K562 (cell line): ENCODE measurements at regions not wholly inside any gene's neighbourhood (a gene's known extent, or its start where the extent isn't known, plus 50 kb on each side); places are given as distances from the start of the nearest gene placed in this dataset.

Experiments used
- ATAC-seq: fragments of 200-7000 bp; cut with Tn5 transposase; 3 replicates; pipeline ENCODE4 v1.9.1; 2020; ENCODE audit warnings: moderate library complexity
- BruUV-seq: library from RNA; stranded (reverse); fragments of 400-500 nt; replicated peaks from 2 replicates; lab custom pipeline; 2021; lab: Mats Ljungman, UMichigan
- CTCF ChIA-PET: fragments of 300-600 bp; formaldehyde crosslinking; extraction: SDS; loops from one replicate; lab custom pipeline; 2021; ENCODE audit warnings: low intra/inter-chr PET ratio; lab: Yijun Ruan, JAX
- POLR2A ChIA-PET: fragments of 300-600, 350-650 bp; sonication (Branson Sonifier 250); formaldehyde crosslinking; extraction: SDS; loops from one replicate; lab custom pipeline; 2021; ENCODE audit warnings: antibody characterized with exemption, inconsistent platforms; lab: Yijun Ruan, JAX
- DNase-seq, 4 experiments: peaks; one replicate each; pipeline versions ENCODE4 v3.0.0 to v3.0.0-alpha.2; 2011 to 2018; ENCODE audit warnings: low spot score in 3 of 4, mixed read lengths in 3 of 4; ENCODE audit errors: extremely low read depth in 1 of 4
- FAIRE-seq: peaks from 2 replicates; lab custom pipeline; 2011; peaks lifted over from hg19 to GRCh38; lab: Jason Lieb, UNC
- H2AFZ ChIP-seq: 2 replicates; pipeline ENCODE4 v1.6.0; 2011; ENCODE audit warnings: low read depth, low read length, control low read depth, inconsistent platforms
- H3K27ac ChIP-seq: fragments of 200-600 bp; 3 replicates; pipeline ENCODE4 v1.8.0; 2011; ENCODE audit warnings: low read depth, mild to moderate bottlenecking, control low read depth, inconsistent platforms, low read length, moderate library complexity, mixed read lengths; ENCODE audit errors: extremely low read depth
- H3K27me3 ChIP-seq, 2 experiments: fragments of 300-600 bp in 1 of 2; 2 replicates in 1 of 2; 3 replicates in 1 of 2; pipeline versions ENCODE4 v1.6.0 to v1.8.0; 2011; ENCODE audit warnings: inconsistent platforms in 2 of 2, low read length in 2 of 2, mild to moderate bottlenecking in 1 of 2, mixed read lengths in 1 of 2, moderate library complexity in 1 of 2; ENCODE audit not compliant: control insufficient read depth in 2 of 2, insufficient read depth in 2 of 2
- H3K36me3 ChIP-seq: fragments of 300-600 bp; 3 replicates; pipeline ENCODE4 v1.8.0; 2011; ENCODE audit warnings: mild to moderate bottlenecking, low read length, inconsistent platforms; ENCODE audit not compliant: control insufficient read depth, insufficient read depth
- H3K4me1 ChIP-seq, 2 experiments: fragments of 200-600 bp in 1 of 2; replicated peaks in 1 of 2; 2 replicates in 1 of 2; 3 replicates in 1 of 2; pipeline versions ENCODE4 v1.5.1 to v1.8.0; 2011; ENCODE audit warnings: inconsistent platforms in 2 of 2, low read length in 2 of 2, mild to moderate bottlenecking in 1 of 2, mixed read lengths in 1 of 2, moderate library complexity in 1 of 2; ENCODE audit not compliant: control insufficient read depth in 2 of 2, insufficient read depth in 2 of 2
- H3K4me2 ChIP-seq: 2 replicates; pipeline ENCODE4 v1.6.1; 2011; ENCODE audit warnings: low read length, control low read depth, inconsistent platforms, mixed read lengths; ENCODE audit not compliant: insufficient read depth
- H3K4me3 ChIP-seq: fragments of 200-600 bp; sonication (generic), shearing (Covaris generic); 2 replicates; pipeline ENCODE4 v1.5.1; 2016; ENCODE audit warnings: control low read depth, inconsistent platforms
- H3K79me2 ChIP-seq: fragments of 200-600 bp; 3 replicates; pipeline ENCODE4 v1.8.0; 2011; ENCODE audit warnings: low read length, inconsistent platforms; ENCODE audit not compliant: control insufficient read depth, insufficient read depth
- H3K9ac ChIP-seq, 2 experiments: 2 replicates each; pipeline versions ENCODE4 v1.6.0 to v1.6.1; 2011; ENCODE audit warnings: low read depth in 2 of 2, low read length in 2 of 2, control low read depth in 1 of 2, inconsistent platforms in 1 of 2, mild to moderate bottlenecking in 1 of 2, mixed read lengths in 1 of 2; ENCODE audit not compliant: insufficient read depth in 1 of 2
- H3K9me1 ChIP-seq: one replicate; pipeline ENCODE4 v1.6.0; 2011; ENCODE audit warnings: inconsistent platforms, mild to moderate bottlenecking, low read length, moderate library complexity; ENCODE audit not compliant: control insufficient read depth, insufficient read depth
- H3K9me3 ChIP-seq: replicated peaks from 2 replicates; pipeline ENCODE4 v1.5.1; 2011; ENCODE audit warnings: low read depth, low read length, inconsistent platforms; ENCODE audit not compliant: control insufficient read depth, insufficient read depth
- H4K20me1 ChIP-seq: replicated peaks from 2 replicates; pipeline ENCODE4 v1.6.1; 2011; ENCODE audit warnings: low read length, inconsistent platforms, mixed read lengths; ENCODE audit not compliant: control insufficient read depth, insufficient read depth
- ARHGAP35 ChIP-seq: fragments of 450-650 bp; IDR thresholded peaks from 2 replicates; pipeline ENCODE4 v1.6.1; 2018; ENCODE audit not compliant: partially characterized antibody
- BCOR ChIP-seq: fragments of 450-650 bp; IDR thresholded peaks from 2 replicates; pipeline ENCODE4 v1.6.1; 2016
- GTF3C2 ChIP-seq: IDR thresholded peaks from 3 replicates; pipeline ENCODE4 v1.6.1; 2011; ENCODE audit warnings: borderline replicate concordance, mild to moderate bottlenecking, moderate library complexity; ENCODE audit not compliant: insufficient read length; ENCODE audit errors: extremely low read depth
- ILF3 ChIP-seq: fragments of 450-650 bp; IDR thresholded peaks from 2 replicates; pipeline ENCODE4 v1.6.1; 2018; ENCODE audit warnings: antibody characterized with exemption, mild to moderate bottlenecking, moderate library complexity, borderline replicate concordance
- IRF2 ChIP-seq: sonication (generic); formaldehyde crosslinking; IDR thresholded peaks from 2 replicates; pipeline ENCODE4 v1.8.1; 2022; ENCODE audit warnings: mild to moderate bottlenecking, missing genetic modification reagents
- MED1 ChIP-seq: sonication (generic); formaldehyde crosslinking; IDR thresholded peaks from 2 replicates; pipeline ENCODE4 v1.8.1; 2023; ENCODE audit warnings: missing genetic modification reagents, borderline replicate concordance
- MXI1 ChIP-seq: IDR thresholded peaks from 2 replicates; pipeline ENCODE4 v1.6.1; 2011; ENCODE audit warnings: low read depth, mild to moderate bottlenecking, improper control_type of control experiment, low read length
- RAD21 ChIP-seq, 2 experiments: fragments of 250-450 bp in 1 of 2; fragments of 450-650 bp in 1 of 2; sonication (Bioruptor Pico) in 1 of 2; formaldehyde crosslinking in 1 of 2; IDR thresholded peaks in 1 of 2; conservative IDR thresholded peaks in 1 of 2; 2 replicates each; pipeline versions ENCODE4 v1.4.0 to v1.8.0; 2020 to 2022; ENCODE audit warnings: mild to moderate bottlenecking in 2 of 2, moderate library complexity in 1 of 2
- RAD51 ChIP-seq: fragments of 450-650 bp; IDR thresholded peaks from 2 replicates; pipeline ENCODE4 v1.7.1; 2016; ENCODE audit warnings: low read depth, mild to moderate bottlenecking, borderline replicate concordance
- RBM39 ChIP-seq: fragments of 200-400 bp; formaldehyde crosslinking; optimal IDR thresholded peaks from 2 replicates; pipeline ENCODE3; 2018; ENCODE audit warnings: low read depth, low read length
- RFX7 ChIP-seq: fragments of 250-450 bp; sonication (Bioruptor Pico); IDR thresholded peaks from 2 replicates; pipeline ENCODE4 v1.5.1; 2021; ENCODE audit warnings: mild to moderate bottlenecking
- SMC3 ChIP-seq: conservative IDR thresholded peaks from 2 replicates; pipeline ENCODE4 v1.6.1; 2011; ENCODE audit warnings: low read depth, low read length, improper control_type of control experiment; ENCODE audit not compliant: insufficient read depth
- U2AF2 ChIP-seq: fragments of 200-400 bp; formaldehyde crosslinking; optimal IDR thresholded peaks from 2 replicates; pipeline ENCODE3; 2017; ENCODE audit warnings: low read depth, mild to moderate bottlenecking, low read length
- ZZZ3 ChIP-seq: fragments of 450-650 bp; IDR thresholded peaks from 2 replicates; pipeline ENCODE4 v1.6.1; 2016; ENCODE audit warnings: antibody characterized with exemption, mild to moderate bottlenecking, moderate library complexity
- WGBS: fragments of 100-300 bp; shearing (Covaris generic); methylation state at CpG from one replicate; pipeline ENCODE4 v1.1.6; 2016; ENCODE audit warnings: low coverage, mixed read lengths; ENCODE audit not compliant: insufficient coverage; ENCODE audit errors: missing lambda C conversion rate; 5-methylcytosine and 5-hydroxymethylcytosine counted together
- in situ Hi-C: fragments of 300-500 bp; cut with MboI; formaldehyde crosslinking; loops from 4 replicates; pipeline ENCODE4 v1.15.0; 2018; ENCODE audit warnings: inconsistent platforms, mixed read lengths
- intact Hi-C: fragments of 100-400 bp; cut with micrococcal nuclease; formaldehyde crosslinking; loops from 2 replicates; pipeline ENCODE4 v1.14.2; 2022
- TF ChIP-seq, protein P1 (sequence below), 2 experiments: IDR thresholded peaks; 2 replicates each; pipeline ENCODE4 v1.6.1; 2012; ENCODE audit warnings: improper control_type of control experiment in 2 of 2, low read depth in 2 of 2, low read length in 2 of 2, borderline replicate concordance in 1 of 2

- CTCF ChIA-PET = interaction anchor here (1.2 kb wide), 2 partner anchors 241 to 586 kb away, joined by 3 to 5 read pairs; no protein-coding TSS in a partner anchor
- ATAC-seq = peak; percentile 71; the same call in 2 of the 3 replicates
- intact Hi-C loops = no loop called here
- TF ChIP-seq RAD21 (CRISPR knock-in tag; conservative IDR thresholded peaks at IDR 0.05 in 1 of 2, IDR thresholded peaks at IDR 0.05 in 1 of 2) (0 out of 4 replicates have a peak, but pooled peaks of 1 of the 2 experiments have one; percentile 5), U2AF2 (no peak), SMC3 (no peak), ARHGAP35 (no peak), GTF3C2 (no peak), ZZZ3 (no peak), IRF2 (CRISPR knock-in tag) (no peak), BCOR (no peak), MED1 (CRISPR knock-in tag) (no peak), RAD51 (no peak), MXI1 (no peak), ILF3 (no peak), RFX7 (no peak), RBM39 (no peak)
- TF ChIP-seq, protein P1, sequence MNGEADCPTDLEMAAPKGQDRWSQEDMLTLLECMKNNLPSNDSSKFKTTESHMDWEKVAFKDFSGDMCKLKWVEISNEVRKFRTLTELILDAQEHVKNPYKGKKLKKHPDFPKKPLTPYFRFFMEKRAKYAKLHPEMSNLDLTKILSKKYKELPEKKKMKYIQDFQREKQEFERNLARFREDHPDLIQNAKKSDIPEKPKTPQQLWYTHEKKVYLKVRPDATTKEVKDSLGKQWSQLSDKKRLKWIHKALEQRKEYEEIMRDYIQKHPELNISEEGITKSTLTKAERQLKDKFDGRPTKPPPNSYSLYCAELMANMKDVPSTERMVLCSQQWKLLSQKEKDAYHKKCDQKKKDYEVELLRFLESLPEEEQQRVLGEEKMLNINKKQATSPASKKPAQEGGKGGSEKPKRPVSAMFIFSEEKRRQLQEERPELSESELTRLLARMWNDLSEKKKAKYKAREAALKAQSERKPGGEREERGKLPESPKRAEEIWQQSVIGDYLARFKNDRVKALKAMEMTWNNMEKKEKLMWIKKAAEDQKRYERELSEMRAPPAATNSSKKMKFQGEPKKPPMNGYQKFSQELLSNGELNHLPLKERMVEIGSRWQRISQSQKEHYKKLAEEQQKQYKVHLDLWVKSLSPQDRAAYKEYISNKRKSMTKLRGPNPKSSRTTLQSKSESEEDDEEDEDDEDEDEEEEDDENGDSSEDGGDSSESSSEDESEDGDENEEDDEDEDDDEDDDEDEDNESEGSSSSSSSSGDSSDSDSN (IDR thresholded peaks at IDR 0.05; ENCODE audit: borderline replicate concordance in 1 of 2, low read depth in 2 of 2, low read length in 2 of 2) = no peak
These were observed 118.5 kb upstream of the SHISA3 start for GRCh38 chr4:42278709-42279324.

More at GRCh38 chr4:42278709-42279324, 118.5 kb upstream of the SHISA3 start:
- Histone ChIP-seq H3K4me3 (no peak overlapping the region), H4K20me1 (no peaks in the 10 kb centered on the region), H3K36me3 (no peaks in the 10 kb centered on the region), H3K9ac (no peak overlapping the region), H3K9me3 (no peaks in the 10 kb centered on the region), H3K9me1 (no peaks in the 10 kb centered on the region), H3K27ac (no peak overlapping the region), H3K4me1 (no peaks in the 10 kb centered on the region), H3K79me2 (no peaks in the 10 kb centered on the region), H2AFZ (no peak overlapping the region), H3K27me3 (no peaks in the 10 kb centered on the region), H3K4me2 (no peak overlapping the region)
- DNase-seq (peak in 1 of 4 experiments; percentile 8), FAIRE-seq (no peak)
- in situ Hi-C loops = no loop called here
- WGBS = 2% methylated on average over 15 of the region's 15 CpGs
- POLR2A ChIA-PET = no interaction called here
- BruUV-seq = no TSS peak
